ENCODE measurements at regions not wholly inside any gene's neighbourhood (a gene's known extent, or its start where the extent isn't known, plus 50 kb on each side); places are given as distances from the start of the nearest gene placed in this dataset.

DNA sequence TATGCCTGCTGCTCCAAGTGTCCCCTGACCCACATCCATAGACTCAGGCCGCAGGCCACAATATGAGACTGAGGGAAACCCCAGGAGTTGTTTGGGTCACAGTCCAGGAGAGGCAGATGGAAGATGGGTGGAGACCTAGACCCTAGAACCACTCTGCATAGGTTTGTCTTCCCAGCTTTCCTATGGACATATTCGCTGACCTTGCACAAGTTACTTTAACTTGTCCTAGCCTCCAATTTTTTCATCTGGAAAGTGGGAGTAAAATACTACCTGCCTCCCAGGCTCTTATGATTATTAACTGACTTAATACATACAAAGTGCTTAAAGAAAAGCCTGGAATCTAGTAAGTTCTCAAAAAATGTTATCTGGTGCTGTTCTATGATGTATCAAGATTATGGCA lies 157.1 kb upstream of the IFNG-AS1 start:
- no peak for DNase-seq (ENCODE audit: low read depth in 1 of 2, low spot score in 1 of 2)

DNA sequence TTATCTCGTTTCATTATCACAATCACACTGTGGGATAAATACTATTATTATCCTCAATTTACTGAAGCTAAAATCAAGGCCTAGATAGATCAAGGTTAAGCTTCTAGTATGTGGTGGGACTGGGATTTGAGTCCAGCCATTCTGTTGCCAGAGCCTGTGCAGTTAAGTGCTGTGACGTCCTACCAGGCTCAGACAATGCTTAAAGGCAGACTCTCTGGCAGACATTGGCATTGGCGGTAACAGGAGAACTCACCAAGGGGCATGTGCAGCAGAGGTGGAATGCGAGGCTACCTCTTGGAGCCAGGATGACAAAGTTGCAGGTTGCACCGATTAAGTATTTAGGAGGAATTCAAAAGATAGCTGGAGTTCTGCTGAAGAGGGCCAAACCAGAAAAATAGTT lies 155.6 kb upstream of the IFNG-AS1 start:
- DNase-seq (ENCODE audit: low read depth in 1 of 2, low spot score in 1 of 2) = no peak

DNA sequence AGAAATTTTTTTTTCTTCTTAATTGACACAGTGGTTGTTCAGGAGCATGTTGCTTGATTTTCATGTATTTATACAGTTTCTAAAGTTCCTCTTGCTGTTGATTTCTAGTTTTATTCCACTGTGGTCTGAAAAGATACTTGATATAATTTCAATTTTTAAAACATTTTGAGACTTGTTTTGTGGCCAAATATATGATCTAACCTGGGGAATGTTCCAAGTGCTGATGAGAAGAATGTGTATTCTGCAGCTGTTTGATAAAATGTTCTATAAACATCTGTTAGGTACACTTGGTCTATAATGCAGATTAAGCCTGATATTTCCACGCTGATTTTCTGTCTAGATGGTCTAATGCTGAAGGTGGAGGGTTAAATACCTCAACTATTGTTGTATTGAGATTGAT lies 151.4 kb upstream of the IFNG-AS1 start:
- no peak for DNase-seq (ENCODE audit: low read depth in 1 of 2, low spot score in 1 of 2)

DNA sequence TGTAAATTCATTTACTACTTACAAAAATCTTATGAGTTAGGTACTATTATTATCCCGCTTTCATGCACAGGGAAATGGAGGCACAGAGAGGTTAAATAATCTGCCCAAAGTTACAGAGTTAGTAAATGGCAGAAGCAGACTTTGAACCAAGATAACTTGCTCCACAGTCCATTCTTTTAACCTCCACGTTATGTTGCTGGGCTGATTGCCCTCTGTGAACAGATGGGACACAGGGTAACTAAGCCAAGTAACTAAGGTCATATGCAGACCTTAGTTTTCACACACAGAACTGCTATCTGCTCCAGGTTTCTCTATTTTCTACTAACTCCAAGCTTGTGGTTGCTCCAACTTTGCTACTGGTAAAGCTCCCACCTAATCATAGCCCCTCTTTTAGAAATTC lies 147.1 kb upstream of the IFNG-AS1 start:
- DNase-seq (ENCODE audit: low read depth in 1 of 2, low spot score in 1 of 2) = no peak

DNA sequence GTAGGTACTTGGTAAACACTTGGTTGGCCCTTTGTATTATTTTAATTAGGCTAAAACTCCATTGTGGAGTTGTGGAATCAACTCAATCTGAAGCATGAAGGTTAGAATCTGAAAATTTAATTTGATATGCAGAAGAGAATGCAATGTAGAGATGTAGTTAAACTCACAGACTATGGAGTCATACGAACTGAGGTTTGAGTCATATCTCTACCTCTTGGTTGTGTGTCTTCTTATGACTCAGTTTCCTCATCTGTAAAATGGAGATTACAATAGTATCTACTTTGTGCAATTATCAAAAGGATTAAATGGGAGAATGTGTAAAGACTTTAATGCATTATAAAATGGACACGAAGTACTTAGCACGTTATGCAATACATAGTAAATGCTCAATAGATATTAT lies 146.0 kb upstream of the IFNG-AS1 start:
- no peak for DNase-seq (ENCODE audit: low read depth in 1 of 2, low spot score in 1 of 2)

DNA sequence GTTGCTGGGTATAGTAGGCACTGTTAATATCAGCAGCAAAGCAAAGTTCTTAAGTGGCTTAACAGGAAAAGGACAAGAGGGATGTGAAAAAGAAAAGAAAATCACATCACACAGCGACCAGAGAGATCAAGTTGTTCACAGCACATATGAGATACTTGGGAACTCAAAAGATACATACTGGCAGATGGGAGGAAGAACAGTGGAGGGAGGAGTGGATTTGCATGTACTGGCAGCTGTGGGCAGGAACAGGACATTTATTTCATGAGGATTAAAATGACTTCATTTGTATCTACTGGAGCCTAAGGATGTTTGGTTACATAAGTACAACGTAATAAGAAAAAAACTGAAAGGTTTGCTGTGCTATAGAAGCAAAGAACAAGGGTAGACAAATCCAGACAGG lies 136.5 kb upstream of the IFNG-AS1 start:
- no peak for DNase-seq (ENCODE audit: low read depth in 1 of 2, low spot score in 1 of 2)

DNA sequence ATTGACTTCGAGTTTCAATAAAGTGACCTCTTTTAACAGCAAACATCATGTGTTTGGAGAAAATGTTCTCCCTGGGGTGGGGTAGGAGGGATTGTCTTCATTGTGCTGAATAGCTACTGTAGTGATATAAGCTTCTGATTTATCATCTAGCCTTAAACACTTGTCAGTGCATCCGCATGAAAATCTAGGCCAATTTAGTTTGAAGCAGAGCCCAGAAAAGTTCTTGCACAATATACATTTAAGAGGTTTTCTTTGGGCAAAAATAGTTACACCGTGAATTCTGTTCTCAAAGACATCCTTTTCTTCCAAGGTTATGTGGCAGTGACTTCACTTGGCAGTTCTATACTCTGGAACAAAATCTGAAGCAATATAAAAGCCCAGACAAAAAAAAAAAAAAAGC lies 136.0 kb upstream of the IFNG-AS1 start:
- DNase-seq (ENCODE audit: low read depth in 1 of 2, low spot score in 1 of 2) = no peak

DNA sequence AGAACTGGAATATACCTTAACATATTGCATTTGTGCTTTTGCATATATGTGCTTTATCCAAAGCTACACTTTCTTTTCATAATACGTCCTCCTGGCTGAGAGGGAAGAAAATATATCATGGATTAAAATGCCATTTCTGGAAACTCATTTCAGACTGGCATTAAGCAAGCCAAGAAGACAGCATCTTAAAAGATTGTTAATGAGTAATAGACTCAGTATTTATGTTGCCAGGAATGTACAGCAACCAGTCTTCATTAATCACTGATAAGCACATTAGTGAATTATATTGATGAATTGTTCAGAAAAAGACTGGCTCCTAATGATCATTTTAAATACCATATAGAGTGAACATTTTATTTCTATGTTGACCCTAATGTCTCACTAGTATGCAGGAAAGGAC lies 134.9 kb upstream of the IFNG-AS1 start:
- DNase-seq (ENCODE audit: low read depth in 1 of 2, low spot score in 1 of 2) = no peak

DNA sequence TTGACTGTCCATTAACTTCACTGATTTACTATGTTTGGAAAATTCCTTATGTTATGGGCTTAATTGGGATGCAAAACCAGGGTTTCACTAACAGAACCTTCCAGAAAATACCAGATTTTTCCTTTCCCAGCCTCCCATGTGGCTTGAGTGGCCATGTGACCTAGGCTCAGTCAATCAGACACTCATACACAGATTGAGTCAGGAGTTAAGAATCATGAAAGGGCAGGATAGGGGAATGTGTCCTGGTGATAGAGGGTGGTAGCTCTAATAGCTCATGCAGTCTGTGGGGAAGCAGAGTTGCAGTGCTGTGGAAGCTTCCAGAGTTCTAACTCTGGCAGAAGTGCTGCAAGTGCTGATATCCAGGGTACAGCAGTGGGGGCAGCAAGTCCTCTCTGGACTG lies 134.1 kb upstream of the IFNG-AS1 start:
- DNase-seq (ENCODE audit: low read depth in 1 of 2, low spot score in 1 of 2) = no peak

DNA sequence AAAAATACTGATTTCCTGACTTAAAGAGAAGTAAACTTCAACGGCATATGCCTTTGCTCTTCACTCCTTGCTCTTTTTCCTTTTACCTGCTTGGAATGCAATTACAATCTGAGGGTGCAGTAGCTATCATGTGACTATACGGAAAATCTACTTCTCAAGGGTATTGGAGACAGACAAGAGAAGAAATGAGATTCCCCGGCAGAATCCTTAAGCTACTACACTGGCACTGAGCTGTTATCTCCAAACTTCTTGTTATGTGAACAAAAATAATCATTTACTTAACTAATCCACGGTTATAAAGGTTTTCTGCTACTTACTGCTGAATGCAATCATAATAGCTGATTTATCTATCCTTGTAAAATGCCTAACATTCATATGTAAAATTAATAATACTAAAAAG lies 118.0 kb upstream of the IFNG-AS1 start:
- no peak for DNase-seq (ENCODE audit: low read depth in 1 of 2, low spot score in 1 of 2)

DNA sequence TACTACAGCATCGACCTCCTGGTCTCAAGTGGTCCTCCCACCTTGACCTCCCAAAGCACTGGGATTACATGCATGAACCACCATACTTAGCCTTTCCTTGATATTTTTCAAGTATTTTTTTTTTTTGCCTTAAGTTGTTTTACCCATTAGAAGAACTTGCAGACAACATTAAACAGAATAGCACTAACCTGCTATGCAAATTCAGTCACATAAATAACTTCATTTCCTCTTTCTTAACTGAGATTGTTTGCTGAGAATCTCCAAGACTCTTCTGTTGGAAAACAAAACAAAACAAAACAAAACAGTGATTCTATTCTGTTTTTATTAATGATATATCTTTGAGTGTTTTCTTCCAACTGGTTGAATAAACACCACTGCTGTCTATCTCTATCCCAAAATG lies 115.9 kb upstream of the IFNG-AS1 start:
- no peak for DNase-seq (ENCODE audit: low read depth in 1 of 2, low spot score in 1 of 2)

DNA sequence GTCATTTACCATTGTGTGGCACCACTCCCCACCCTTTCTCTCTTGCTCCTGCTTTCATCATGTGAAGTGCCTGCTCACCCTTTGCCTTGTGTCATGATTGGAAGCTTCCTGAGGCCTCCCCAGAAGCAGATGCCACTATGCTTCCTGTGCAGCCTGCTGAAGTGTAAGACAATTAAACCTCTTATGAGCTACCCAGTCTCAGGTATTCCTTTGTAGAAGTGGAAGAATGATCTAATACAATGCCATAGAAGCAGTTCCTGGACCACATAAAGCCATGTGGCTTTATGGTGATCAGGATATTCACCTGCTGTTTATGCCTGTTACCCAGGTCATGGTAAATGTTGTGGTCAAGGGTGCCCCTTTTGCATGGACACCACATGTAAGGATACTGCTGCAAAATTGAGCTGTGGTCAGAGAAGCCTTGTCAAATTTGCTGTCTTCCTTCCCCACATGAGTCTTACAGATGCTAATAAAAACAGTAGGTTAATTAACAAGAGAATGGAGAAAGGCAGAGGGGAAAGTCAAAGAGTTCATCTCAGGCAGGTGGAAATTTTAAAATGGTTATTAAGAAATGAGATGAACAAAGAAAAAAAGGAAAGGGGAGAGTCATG lies 112.8 kb upstream of the IFNG-AS1 start:
- no peak for DNase-seq (ENCODE audit: low read depth in 1 of 2, low spot score in 1 of 2)

DNA sequence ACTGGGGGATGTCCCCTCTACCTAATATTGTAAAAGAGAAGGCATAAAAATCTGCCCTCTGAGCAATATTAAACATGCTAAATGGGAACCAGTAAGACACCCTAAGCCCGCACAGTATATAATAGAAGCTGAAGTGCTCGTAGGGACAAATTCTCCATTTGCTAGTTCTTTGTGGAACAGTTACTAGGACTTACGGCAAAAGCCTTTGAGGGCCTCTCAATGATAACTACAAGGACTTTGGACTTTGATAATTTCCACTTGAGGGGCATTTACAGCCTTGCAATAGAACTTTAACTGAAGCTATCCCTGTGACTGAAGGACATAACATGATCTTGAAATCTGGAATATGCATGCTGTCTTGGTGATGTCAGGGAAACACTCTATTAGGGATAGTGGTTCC lies 111.5 kb upstream of the IFNG-AS1 start:
- DNase-seq (ENCODE audit: low read depth in 1 of 2, low spot score in 1 of 2) = no peak

DNA sequence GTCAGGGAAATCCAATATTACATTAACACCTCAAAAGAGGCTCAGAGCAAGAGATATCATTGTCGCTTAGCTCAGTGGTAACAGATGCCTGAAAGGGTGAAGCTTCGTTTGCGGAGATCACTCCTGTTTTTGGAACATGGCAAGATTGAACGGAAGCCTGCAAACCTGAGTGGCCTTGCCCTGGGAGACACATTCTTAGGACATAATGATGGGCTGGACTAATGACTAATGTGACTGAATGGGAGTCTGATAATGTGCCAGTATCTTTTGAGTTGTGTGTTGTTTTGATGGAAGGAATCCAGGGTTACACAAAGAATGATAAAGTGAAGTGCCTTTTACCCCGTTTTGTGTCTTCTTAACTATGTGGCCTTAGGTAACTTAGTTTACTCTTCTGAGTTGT lies 109.3 kb upstream of the IFNG-AS1 start:
- no peak for DNase-seq (ENCODE audit: low read depth in 1 of 2, low spot score in 1 of 2)

DNA sequence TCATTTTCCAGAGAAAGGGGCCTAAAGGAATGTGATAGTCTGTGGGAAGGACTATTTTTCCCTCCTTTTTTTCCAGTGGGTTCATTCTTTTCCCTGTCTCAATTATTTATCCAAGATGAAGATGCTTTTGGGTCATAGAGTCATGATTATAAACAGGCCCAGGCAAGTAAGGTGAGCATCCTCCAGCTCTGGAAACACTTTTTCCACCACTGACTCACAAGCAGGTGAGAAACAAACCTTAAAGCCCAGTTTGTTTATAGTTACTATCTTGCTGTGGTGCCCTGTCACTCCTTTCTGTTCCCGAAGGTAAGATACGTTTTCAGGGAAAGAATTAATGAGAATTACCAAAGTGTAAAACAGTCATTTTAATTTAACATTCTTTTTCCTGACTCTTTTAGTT lies 107.7 kb upstream of the IFNG-AS1 start:
- no peak for DNase-seq (ENCODE audit: low read depth in 1 of 2, low spot score in 1 of 2)

DNA sequence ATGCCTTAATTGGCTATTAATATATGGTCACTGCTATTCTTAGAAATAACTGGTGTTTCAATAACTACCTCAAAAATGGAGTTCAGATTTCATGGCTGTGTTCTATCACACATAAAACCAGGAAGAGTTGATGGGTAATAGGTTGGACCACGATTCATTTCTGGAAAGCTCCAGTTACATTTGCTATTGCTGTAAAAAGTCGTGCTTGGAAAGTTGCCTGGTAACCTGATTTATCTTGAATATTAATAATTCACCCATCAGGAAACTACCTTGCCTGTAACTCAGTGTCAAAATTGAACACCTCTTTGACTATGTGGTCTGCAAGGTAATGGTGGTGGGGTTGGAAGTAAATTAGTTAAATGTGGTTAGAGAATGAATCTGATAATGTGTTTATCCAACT lies 104.7 kb upstream of the IFNG-AS1 start:
- no peak for DNase-seq (ENCODE audit: low read depth in 1 of 2, low spot score in 1 of 2)

DNA sequence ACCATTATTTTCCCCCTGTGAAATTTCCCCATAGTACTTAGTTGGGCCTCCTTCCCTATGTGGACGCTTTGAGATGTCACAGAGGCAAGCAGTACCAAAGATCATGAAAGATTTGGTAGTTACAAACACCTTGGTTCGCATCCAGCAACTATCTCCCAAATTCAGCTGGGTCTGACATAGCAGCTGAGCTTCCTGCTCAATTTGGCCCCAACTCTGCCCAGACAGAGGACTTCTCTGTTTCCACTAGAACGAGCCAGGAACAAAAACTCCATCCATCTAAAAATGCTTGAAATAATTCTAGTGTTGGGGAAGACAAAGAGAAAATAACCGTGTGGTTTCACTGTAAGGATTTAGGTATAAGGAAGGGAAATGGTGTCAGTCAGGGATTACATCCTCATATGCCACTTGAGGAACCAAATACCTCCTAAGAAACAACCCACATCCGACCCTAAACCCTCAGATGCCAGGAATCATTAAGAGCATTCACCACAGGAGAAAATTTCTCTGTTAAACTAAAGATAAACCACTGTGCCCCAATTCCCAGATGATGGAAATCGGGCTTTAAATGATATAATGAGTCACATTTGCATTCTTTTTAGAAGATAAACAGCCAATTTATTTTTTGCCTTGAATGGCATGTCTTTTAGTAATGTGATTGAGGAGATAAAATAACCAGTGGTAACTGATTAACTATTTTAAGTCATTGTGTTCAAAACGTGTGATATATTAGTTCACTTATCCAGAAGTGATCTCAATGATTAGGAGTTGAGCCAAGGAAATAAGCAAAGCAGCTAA lies 103.7 kb upstream of the IFNG-AS1 start:
- no peak for DNase-seq (ENCODE audit: low read depth in 1 of 2, low spot score in 1 of 2)

DNA sequence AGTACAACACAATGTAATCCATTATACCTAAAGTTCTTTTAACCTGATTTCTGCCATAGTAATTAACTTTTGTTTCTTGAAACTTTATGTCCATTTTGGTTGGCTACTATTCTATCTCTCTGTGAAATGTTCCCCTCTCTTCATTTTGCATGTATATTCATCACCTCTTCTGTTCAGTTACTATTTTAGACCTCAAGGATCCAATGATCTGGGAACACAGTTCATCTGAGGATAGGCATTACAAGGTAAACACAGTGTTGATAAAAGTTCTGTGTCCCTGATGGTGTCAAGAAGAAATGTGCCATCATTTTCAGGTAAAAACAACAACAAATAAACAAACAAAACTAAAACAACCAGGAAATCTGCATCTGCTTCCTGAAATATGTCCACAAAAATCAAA lies 102.2 kb upstream of the IFNG-AS1 start:
- DNase-seq (ENCODE audit: low read depth in 1 of 2, low spot score in 1 of 2) = no peak

DNA sequence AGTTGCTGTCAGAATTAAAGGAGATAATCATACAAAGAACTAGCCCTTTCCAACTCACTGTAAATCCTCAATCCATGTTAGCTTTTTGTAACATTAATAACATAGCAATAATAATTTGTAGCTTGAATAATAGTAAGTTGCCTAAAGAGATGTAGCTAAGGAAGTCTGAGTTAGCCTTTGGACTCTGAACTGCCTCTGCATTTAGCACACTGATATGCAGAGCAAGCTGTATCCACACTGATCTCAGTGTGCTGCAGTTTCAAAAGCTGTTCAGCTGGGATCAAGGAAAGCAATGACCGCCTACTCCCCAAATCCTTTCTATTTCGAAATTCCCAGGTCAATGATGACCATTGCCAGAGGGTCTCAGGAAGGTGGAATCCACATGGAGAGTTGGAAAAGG lies 99.3 kb upstream of the IFNG-AS1 start:
- no peak for DNase-seq (ENCODE audit: low read depth in 1 of 2, low spot score in 1 of 2)

DNA sequence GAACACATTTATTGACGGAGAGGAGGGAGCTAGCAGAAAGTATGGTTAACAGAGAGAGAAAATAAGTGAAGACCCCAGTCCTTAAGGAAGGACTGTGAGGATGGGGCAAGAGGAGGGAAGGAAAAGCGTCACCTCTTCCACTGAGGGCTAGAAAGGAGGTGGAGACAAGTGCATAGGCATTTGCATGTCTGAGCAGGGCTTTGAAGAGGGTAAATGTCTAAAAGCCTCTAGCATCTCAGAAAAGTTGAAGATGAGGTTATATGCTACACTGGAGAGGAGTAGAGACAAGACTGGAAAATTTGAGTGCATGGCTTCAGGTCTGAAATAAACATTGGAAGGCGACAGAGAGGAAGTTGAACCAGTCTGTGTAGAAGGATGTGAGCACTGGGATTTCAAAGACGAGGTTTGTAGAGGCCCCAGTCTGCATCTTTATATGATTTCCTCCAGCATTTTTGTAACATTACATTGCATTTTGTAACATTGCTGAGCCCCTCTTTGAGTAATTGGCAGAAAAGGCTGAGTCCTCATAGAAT lies 98.5 kb upstream of the IFNG-AS1 start:
- no peak for DNase-seq (ENCODE audit: low read depth in 1 of 2, low spot score in 1 of 2)

DNA sequence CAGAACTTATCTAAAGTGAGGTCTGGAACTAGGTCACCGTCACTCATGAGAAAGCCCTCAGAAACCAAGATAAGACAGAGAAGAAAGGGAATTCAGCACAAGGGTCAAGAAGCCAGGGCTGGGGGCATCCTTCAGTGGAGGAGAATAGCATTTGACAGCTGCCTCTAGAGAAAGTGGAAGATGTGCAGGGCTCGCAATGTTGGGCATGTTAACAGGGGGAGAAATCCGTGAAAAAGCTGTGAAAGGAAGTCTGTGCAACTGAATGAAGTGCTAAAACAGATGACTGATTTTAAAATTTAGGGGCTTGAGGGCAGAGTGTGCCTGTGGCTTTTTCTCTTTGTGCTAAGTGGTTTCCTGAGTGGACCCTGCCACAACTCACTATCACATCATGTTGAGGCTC lies 97.7 kb upstream of the IFNG-AS1 start:
- DNase-seq (ENCODE audit: low read depth in 1 of 2, low spot score in 1 of 2) = no peak

DNA sequence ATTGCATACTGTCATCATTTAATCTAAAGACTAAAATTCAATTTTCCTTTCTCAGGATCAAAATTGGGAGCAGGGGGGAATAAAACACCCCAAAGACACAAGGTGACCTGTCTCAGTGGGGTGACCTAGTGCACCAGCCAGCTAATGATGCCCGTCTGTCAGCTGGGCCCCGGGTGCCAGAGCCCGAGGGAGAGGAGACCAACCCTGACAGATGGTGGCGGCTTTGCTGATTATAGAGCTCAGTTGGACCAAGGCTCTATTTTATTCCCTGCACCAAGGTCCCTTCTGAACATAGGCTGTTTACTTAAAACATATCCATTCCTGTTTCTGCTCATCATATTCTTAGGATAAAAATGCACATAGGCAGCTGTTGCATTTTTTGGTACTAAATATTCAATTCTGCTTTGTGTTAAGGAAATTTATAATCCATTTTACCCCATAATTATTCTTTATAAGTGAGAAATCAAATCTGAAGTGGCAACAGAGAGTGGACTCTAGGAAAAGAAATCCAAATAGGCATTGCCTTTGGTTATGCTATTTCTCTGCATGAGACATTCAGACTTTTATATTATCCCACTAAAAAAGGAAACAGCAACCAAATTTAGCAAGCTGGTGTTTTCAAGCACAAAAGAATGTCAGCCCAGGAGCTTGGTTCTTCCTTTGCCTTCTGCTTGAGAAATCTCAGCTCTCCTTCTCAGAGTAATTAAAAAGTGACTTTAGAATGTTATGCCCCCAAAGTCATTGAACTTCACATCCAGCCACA lies 96.8 kb upstream of the IFNG-AS1 start:
- no peak for DNase-seq (ENCODE audit: low read depth in 1 of 2, low spot score in 1 of 2)
